H1 (cell line): ENCODE measurements at regions not wholly inside any gene's neighbourhood (a gene's known extent, or its start where the extent isn't known, plus 50 kb on each side); places are given as distances from the start of the nearest gene placed in this dataset.

Experiments used
- CTCF ChIA-PET: fragments of 300-600 bp; sonication (Branson Sonifier 250); formaldehyde crosslinking; loops from one replicate; lab custom pipeline; 2021; ENCODE audit not compliant: partially characterized antibody; lab: Charles Lee
- POLR2A ChIA-PET: fragments of 300-600 bp; sonication (Branson Sonifier 250); formaldehyde crosslinking; loops from one replicate; lab custom pipeline; 2021; ENCODE audit warnings: inconsistent platforms; ENCODE audit not compliant: partially characterized antibody; lab: Charles Lee
- DNase-seq, 2 experiments: peaks; one replicate each; pipeline versions ENCODE4 v3.0.0 to v3.0.0-alpha.2; 2010 to 2022; ENCODE audit warnings: low spot score in 2 of 2, low read depth in 1 of 2, mixed read lengths in 1 of 2
- FAIRE-seq: peaks from 2 replicates; lab custom pipeline; 2011; peaks lifted over from hg19 to GRCh38; lab: Jason Lieb, UNC
- H2AFZ ChIP-seq: 2 replicates; pipeline ENCODE4 v1.8.1; 2012; ENCODE audit warnings: low read length, inconsistent platforms
- H2AK5ac ChIP-seq: 2 replicates; pipeline ENCODE4 v1.6.1; 2013; ENCODE audit warnings: low read depth, low read length
- H2BK120ac ChIP-seq: replicated peaks from 2 replicates; pipeline ENCODE3; 2013; ENCODE audit warnings: low read depth, low read length, inconsistent platforms
- H2BK12ac ChIP-seq: 2 replicates; pipeline ENCODE4 v1.6.1; 2013; ENCODE audit warnings: low read depth, low read length
- H2BK15ac ChIP-seq: 2 replicates; pipeline ENCODE4 v1.6.1; 2013; ENCODE audit warnings: low read length
- H2BK20ac ChIP-seq: 2 replicates; pipeline ENCODE4 v1.6.1; 2013; ENCODE audit warnings: low read length
- H2BK5ac ChIP-seq: 2 replicates; pipeline ENCODE4 v1.6.1; 2013; ENCODE audit warnings: low read depth, low read length
- H3K14ac ChIP-seq: 2 replicates; pipeline ENCODE4 v1.6.1; 2013; ENCODE audit warnings: inconsistent platforms; ENCODE audit not compliant: insufficient read length
- H3K18ac ChIP-seq: 2 replicates; pipeline ENCODE4 v1.6.1; 2013; ENCODE audit warnings: low read length; ENCODE audit errors: extremely low read depth
- H3K23ac ChIP-seq: 2 replicates; pipeline ENCODE4 v1.6.1; 2013; ENCODE audit warnings: inconsistent platforms; ENCODE audit not compliant: insufficient read length
- H3K23me2 ChIP-seq: 2 replicates; pipeline ENCODE4 v1.6.1; 2013; ENCODE audit warnings: low read depth, low read length
- H3K27ac ChIP-seq: 2 replicates; pipeline ENCODE4 v1.6.1; 2011; ENCODE audit warnings: low read depth, low read length, inconsistent platforms
- H3K27me3 ChIP-seq, 4 experiments: replicated peaks in 1 of 4; 1 replicate in 1 of 4; 2 replicates in 3 of 4; pipeline versions ENCODE4 v1.6.1 to v1.8.1; 2011 to 2013; ENCODE audit warnings: low read length in 3 of 4, mild to moderate bottlenecking in 3 of 4, inconsistent platforms in 2 of 4, mixed read lengths in 2 of 4, moderate library complexity in 1 of 4; ENCODE audit not compliant: control insufficient read depth in 3 of 4, insufficient read depth in 3 of 4; ENCODE audit errors: extremely low read depth in 1 of 4
- H3K36me3 ChIP-seq, 4 experiments: 2 replicates each; pipeline versions ENCODE4 v1.6.1 to v1.8.1; 2011 to 2013; ENCODE audit warnings: mild to moderate bottlenecking in 4 of 4, low read length in 3 of 4, moderate library complexity in 2 of 4, control low read depth in 1 of 4, inconsistent platforms in 1 of 4; ENCODE audit not compliant: insufficient read depth in 4 of 4, control insufficient read depth in 2 of 4
- H3K4ac ChIP-seq: replicated peaks from 2 replicates; pipeline ENCODE3; 2013; ENCODE audit warnings: low read length, low read depth, mixed read lengths, inconsistent platforms; ENCODE audit not compliant: insufficient read length
- H3K4me1 ChIP-seq, 4 experiments: replicated peaks in 1 of 4; 1 replicate in 1 of 4; 2 replicates in 3 of 4; pipeline versions ENCODE4 v1.6.1 to v1.8.1; 2011 to 2013; ENCODE audit warnings: low read length in 3 of 4, inconsistent platforms in 2 of 4, mixed read lengths in 1 of 4; ENCODE audit not compliant: insufficient read depth in 4 of 4, control insufficient read depth in 3 of 4
- H3K4me2 ChIP-seq, 2 experiments: 2 replicates each; pipeline versions ENCODE4 v1.6.1 to v1.8.1; 2011 to 2013; ENCODE audit warnings: low read depth in 2 of 2, low read length in 2 of 2, control low read depth in 1 of 2, inconsistent platforms in 1 of 2, mild to moderate bottlenecking in 1 of 2; ENCODE audit not compliant: insufficient read depth in 1 of 2
- H3K4me3 ChIP-seq, 4 experiments: fragments of 200-600, 300-600 bp in 1 of 4; sonication (generic), shearing (Covaris generic), sonication (Bioruptor Twin) in 1 of 4; 2 replicates each; pipeline versions ENCODE4 v1.5.1 to v1.8.1; 2011 to 2016; ENCODE audit warnings: low read length in 4 of 4, low read depth in 3 of 4, control low read depth in 2 of 4, inconsistent platforms in 2 of 4, mild to moderate bottlenecking in 2 of 4, mixed read lengths in 1 of 4, moderate library complexity in 1 of 4; ENCODE audit not compliant: insufficient read depth in 2 of 4; ENCODE audit errors: extremely low read depth in 1 of 4
- H3K56ac ChIP-seq: replicated peaks from 2 replicates; pipeline ENCODE3; 2013; ENCODE audit warnings: low read depth, mild to moderate bottlenecking, mixed read lengths, low read length, inconsistent platforms; ENCODE audit not compliant: insufficient read length
- H3K79me1 ChIP-seq: 2 replicates; pipeline ENCODE4 v1.6.1; 2013; ENCODE audit warnings: low read depth, low read length, control low read depth
- H3K79me2 ChIP-seq, 2 experiments: 2 replicates each; pipeline versions ENCODE4 v1.6.1 to v1.8.1; 2012 to 2013; ENCODE audit warnings: low read length in 2 of 2, mild to moderate bottlenecking in 2 of 2, inconsistent platforms in 1 of 2; ENCODE audit not compliant: insufficient read depth in 2 of 2, control insufficient read depth in 1 of 2
- H3K9ac ChIP-seq, 4 experiments: replicated peaks in 1 of 4; 1 replicate in 1 of 4; 2 replicates in 3 of 4; pipeline versions ENCODE4 v1.6.1 to v1.8.1; 2011 to 2013; ENCODE audit warnings: low read depth in 3 of 4, low read length in 3 of 4, control low read depth in 2 of 4, mild to moderate bottlenecking in 2 of 4, moderate library complexity in 2 of 4, inconsistent platforms in 1 of 4; ENCODE audit errors: extremely low read depth in 1 of 4
- H3K9me3 ChIP-seq, 2 experiments: 2 replicates each; pipeline versions ENCODE4 v1.6.1 to v1.8.1; 2012 to 2013; ENCODE audit warnings: mild to moderate bottlenecking in 2 of 2, moderate library complexity in 2 of 2, control low read depth in 1 of 2, inconsistent platforms in 1 of 2, low read depth in 1 of 2, low read length in 1 of 2, mixed read lengths in 1 of 2; ENCODE audit not compliant: insufficient read depth in 2 of 2
- H4K20me1 ChIP-seq, 2 experiments: replicated peaks in 1 of 2; 2 replicates each; pipeline versions ENCODE3 to v1.8.1; 2011 to 2013; ENCODE audit warnings: inconsistent platforms in 2 of 2, low read length in 2 of 2, mild to moderate bottlenecking in 1 of 2; ENCODE audit not compliant: insufficient read depth in 2 of 2, control insufficient read depth in 1 of 2
- H4K5ac ChIP-seq: 2 replicates; pipeline ENCODE4 v1.6.1; 2013; ENCODE audit warnings: low read length, low read depth, mixed read lengths, inconsistent platforms; ENCODE audit not compliant: insufficient read length
- H4K8ac ChIP-seq: 2 replicates; pipeline ENCODE4 v1.8.0; 2013; ENCODE audit warnings: mild to moderate bottlenecking, moderate library complexity, low read length, inconsistent platforms; ENCODE audit not compliant: insufficient read depth; ENCODE audit errors: extremely low read depth
- H4K91ac ChIP-seq: replicated peaks from 2 replicates; pipeline ENCODE3; 2013; ENCODE audit warnings: low read length, mixed read lengths, inconsistent platforms; ENCODE audit not compliant: insufficient read length
- CTBP2 ChIP-seq: IDR thresholded peaks from 2 replicates; pipeline ENCODE4 v1.7.0; 2011; ENCODE audit warnings: borderline replicate concordance, mild to moderate bottlenecking, moderate library complexity, mixed read lengths, low read length; ENCODE audit not compliant: insufficient read depth, insufficient read length
- KDM1A ChIP-seq: fragments of 200-600, 300-600 bp; sonication (generic); IDR thresholded peaks from 2 replicates; pipeline ENCODE4 v1.7.1; 2016; ENCODE audit warnings: mild to moderate bottlenecking, low read length, borderline replicate concordance
- KDM5A ChIP-seq: fragments of 200-600 bp; IDR thresholded peaks from 2 replicates; pipeline ENCODE4 v1.7.1; 2012; ENCODE audit warnings: mild to moderate bottlenecking, low read length, inconsistent platforms, mixed read lengths
- TAF1 ChIP-seq: IDR thresholded peaks from 2 replicates; pipeline ENCODE4 v1.6.1; 2011; ENCODE audit warnings: mild to moderate bottlenecking, low read depth, low read length
- WGBS, 2 experiments: shearing (Covaris generic) in 1 of 2; methylation state at CpG; one replicate each; pipeline versions ENCODE4 v1.1.6 to v1.1.7; 2013 to 2015; ENCODE audit warnings: low lambda C conversion rate in 2 of 2, mixed read lengths in 2 of 2, inconsistent platforms in 1 of 2, low coverage in 1 of 2, missing lambda C conversion rate in 1 of 2; ENCODE audit not compliant: insufficient replicate concordance in 2 of 2, insufficient coverage in 1 of 2, insufficient read length in 1 of 2; ENCODE audit errors: extremely low coverage in 1 of 2, missing lambda C conversion rate in 1 of 2; 5-methylcytosine and 5-hydroxymethylcytosine counted together
- TF ChIP-seq, protein P1 (sequence below), 3 experiments: IDR thresholded peaks; 1 replicate in 2 of 3; 2 replicates in 1 of 3; pipeline versions ENCODE4 v1.5.1 to v1.6.1; 2011; ENCODE audit warnings: low read length in 3 of 3, mild to moderate bottlenecking in 3 of 3, inconsistent platforms in 2 of 3, low read depth in 1 of 3, moderate library complexity in 1 of 3; ENCODE audit not compliant: insufficient read depth in 1 of 3; ENCODE audit errors: control extremely low read depth in 1 of 3

DNA sequence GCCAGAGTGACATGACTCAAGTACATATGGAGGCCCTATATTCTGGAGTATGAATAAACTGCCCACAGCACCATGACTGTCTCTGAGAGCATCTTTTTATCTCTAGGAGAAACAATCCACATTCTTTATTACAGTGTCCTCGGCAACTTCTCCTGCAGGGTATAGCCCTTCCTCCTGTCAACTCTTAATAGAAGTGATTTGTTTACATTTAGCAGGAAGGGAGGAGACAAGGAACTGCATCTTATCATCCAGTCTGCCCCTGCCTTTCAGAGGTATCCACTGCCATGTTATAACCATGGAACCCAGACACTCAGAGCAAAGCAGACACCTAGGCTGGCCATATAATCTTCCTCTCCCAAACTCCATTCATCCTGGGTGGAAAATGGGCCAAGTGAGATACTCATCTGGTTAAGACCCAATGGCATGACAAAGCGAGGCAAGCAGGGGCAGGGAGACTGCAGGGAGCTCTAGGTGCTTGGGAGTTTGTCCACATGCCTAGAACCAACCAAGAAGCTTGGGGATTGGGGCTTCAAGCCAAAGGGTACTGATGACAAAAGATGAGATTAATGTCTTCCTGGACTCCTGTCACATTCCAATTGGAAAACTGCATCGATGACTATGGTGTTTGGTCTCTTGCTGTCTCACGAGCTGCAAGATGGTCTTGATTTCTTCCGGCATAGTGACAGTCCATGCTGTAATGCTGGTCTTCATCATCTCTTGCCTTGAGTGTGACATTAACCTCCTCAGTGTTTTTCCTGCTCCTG is 620.5 kb upstream of the KLF4 start:
- H3K36me3 ChIP-seq, result no peaks in the 10 kb centered on the region
- no peak overlapping the region for H2AK5ac ChIP-seq
- DNase-seq (no peak), FAIRE-seq (no peak)
- no peak overlapping the region for H2BK15ac ChIP-seq
- no peaks in the 10 kb centered on the region for H3K27me3 ChIP-seq
- H3K4me3 ChIP-seq, result no peak overlapping the region
- POLR2A ChIA-PET, result no interaction called here
- no peak overlapping the region for H2AFZ ChIP-seq
- no peak overlapping the region for H3K18ac ChIP-seq
- no peak overlapping the region for H3K4ac ChIP-seq
- H4K8ac ChIP-seq, result no peak overlapping the region
- H3K14ac ChIP-seq, result no peak overlapping the region
- no peaks in the 10 kb centered on the region for H3K23me2 ChIP-seq
- H4K20me1 ChIP-seq, result no peaks in the 10 kb centered on the region
- H3K79me2 ChIP-seq, result no peaks in the 10 kb centered on the region
- no peaks in the 10 kb centered on the region for H3K9me3 ChIP-seq
- H2BK20ac ChIP-seq, result no peak overlapping the region
- H2BK5ac ChIP-seq, result no peak overlapping the region
- peaks cover 0 to 4% (median 0%) of the 10 kb centered on the region in 4 experiments; a peak in 1 of 7 replicates for H3K4me1 ChIP-seq
- H3K23ac ChIP-seq, result no peak overlapping the region
- no peak overlapping the region for H4K91ac ChIP-seq
- no peak overlapping the region for H4K5ac ChIP-seq
- no peak overlapping the region for H3K27ac ChIP-seq
- no peak overlapping the region for H2BK120ac ChIP-seq
- H2BK12ac ChIP-seq, result no peak overlapping the region
- H3K4me2 ChIP-seq, result no peak overlapping the region
- CTCF ChIA-PET, result no interaction called here
- no peak overlapping the region for H3K9ac ChIP-seq
- no peak overlapping the region for H3K56ac ChIP-seq
- WGBS, 2 experiments, result 95% methylated on average over 5 of the region's 5 CpGs; no CpG with 5 or more reads in 1 of the 2 experiments
- H3K79me1 ChIP-seq, result no peaks in the 10 kb centered on the region
- TF ChIP-seq CTBP2 (no peak), TAF1 (no peak), KDM5A (no peak), KDM1A (no peak)
- TF ChIP-seq, protein P1, sequence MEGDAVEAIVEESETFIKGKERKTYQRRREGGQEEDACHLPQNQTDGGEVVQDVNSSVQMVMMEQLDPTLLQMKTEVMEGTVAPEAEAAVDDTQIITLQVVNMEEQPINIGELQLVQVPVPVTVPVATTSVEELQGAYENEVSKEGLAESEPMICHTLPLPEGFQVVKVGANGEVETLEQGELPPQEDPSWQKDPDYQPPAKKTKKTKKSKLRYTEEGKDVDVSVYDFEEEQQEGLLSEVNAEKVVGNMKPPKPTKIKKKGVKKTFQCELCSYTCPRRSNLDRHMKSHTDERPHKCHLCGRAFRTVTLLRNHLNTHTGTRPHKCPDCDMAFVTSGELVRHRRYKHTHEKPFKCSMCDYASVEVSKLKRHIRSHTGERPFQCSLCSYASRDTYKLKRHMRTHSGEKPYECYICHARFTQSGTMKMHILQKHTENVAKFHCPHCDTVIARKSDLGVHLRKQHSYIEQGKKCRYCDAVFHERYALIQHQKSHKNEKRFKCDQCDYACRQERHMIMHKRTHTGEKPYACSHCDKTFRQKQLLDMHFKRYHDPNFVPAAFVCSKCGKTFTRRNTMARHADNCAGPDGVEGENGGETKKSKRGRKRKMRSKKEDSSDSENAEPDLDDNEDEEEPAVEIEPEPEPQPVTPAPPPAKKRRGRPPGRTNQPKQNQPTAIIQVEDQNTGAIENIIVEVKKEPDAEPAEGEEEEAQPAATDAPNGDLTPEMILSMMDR (IDR thresholded peaks at IDR 0.05; ENCODE audit: control extremely low read depth in 1 of 3, insufficient read depth in 1 of 3, low read depth in 1 of 3, low read length in 3 of 3), result no peak
